Type B pancreatic cell (in vitro differentiated cells): ENCODE measurements at regions not wholly inside any gene's neighbourhood (a gene's known extent, or its start where the extent isn't known, plus 50 kb on each side); places are given as distances from the start of the nearest gene placed in this dataset.

Experiments used
- DNase-seq: peaks from one replicate; pipeline ENCODE4 v3.0.0; 2021; ENCODE audit warnings: mixed read lengths; ENCODE audit not compliant: unreplicated experiment; ENCODE audit errors: extremely low spot score
- H3K27ac Mint-ChIP-seq: 2 replicates; pipeline ENCODE4 v1.8.0; 2021; ENCODE audit warnings: mild to moderate bottlenecking, mixed read lengths
- H3K27me3 Mint-ChIP-seq: 2 replicates; pipeline ENCODE4 v1.8.0; 2021; ENCODE audit warnings: mixed read lengths
- H3K36me3 Mint-ChIP-seq: 2 replicates; pipeline ENCODE4 v1.8.0; 2021; ENCODE audit warnings: mixed read lengths
- H3K4me1 Mint-ChIP-seq: one replicate; pipeline ENCODE4 v1.8.0; 2021; ENCODE audit warnings: mixed read lengths; ENCODE audit not compliant: unreplicated experiment
- H3K4me3 Mint-ChIP-seq: 2 replicates; pipeline ENCODE4 v1.8.0; 2021; ENCODE audit warnings: mild to moderate bottlenecking, mixed read lengths
- H3K9me3 Mint-ChIP-seq: 2 replicates; pipeline ENCODE4 v1.8.0; 2021; ENCODE audit warnings: mixed read lengths
- TF ChIP-seq, protein P1 (sequence below): fragments of 200-600 bp; sonication (generic); conservative IDR thresholded peaks from 2 replicates; pipeline ENCODE4 v1.5.0; 2021; ENCODE audit warnings: antibody characterized with exemption, mild to moderate bottlenecking

DNA sequence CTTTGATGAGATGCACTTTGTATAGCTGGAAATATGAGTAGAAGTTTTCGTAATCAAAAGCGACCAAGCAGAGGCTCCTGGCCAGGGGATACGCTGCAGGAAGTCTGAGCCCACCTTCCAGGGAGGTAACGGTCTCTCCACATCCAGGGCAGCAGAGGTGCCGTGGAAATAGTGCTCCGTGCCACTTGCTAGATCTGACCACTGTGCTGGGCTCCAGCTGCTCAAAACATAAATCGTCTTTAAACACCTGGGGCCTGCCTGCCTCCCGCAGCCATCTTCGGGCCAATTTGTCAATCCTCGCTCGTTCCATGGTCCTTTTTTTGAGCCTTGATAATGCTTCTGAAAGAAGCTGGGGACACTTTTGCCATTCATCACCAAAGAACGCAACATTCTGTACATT lies 445.0 kb downstream of the ZNF536 start:
- no peak for DNase-seq
- Mint-ChIP-seq H3K27me3 (peaks cover 27% of the 10 kb centered on the region), H3K27ac (no peak overlapping the region), H3K36me3 (no peaks in the 10 kb centered on the region), H3K4me3 (no peak overlapping the region), H3K4me1 (peaks cover 3% of the 10 kb centered on the region), H3K9me3 (peaks cover 5% of the 10 kb centered on the region)
- TF ChIP-seq, protein P1, sequence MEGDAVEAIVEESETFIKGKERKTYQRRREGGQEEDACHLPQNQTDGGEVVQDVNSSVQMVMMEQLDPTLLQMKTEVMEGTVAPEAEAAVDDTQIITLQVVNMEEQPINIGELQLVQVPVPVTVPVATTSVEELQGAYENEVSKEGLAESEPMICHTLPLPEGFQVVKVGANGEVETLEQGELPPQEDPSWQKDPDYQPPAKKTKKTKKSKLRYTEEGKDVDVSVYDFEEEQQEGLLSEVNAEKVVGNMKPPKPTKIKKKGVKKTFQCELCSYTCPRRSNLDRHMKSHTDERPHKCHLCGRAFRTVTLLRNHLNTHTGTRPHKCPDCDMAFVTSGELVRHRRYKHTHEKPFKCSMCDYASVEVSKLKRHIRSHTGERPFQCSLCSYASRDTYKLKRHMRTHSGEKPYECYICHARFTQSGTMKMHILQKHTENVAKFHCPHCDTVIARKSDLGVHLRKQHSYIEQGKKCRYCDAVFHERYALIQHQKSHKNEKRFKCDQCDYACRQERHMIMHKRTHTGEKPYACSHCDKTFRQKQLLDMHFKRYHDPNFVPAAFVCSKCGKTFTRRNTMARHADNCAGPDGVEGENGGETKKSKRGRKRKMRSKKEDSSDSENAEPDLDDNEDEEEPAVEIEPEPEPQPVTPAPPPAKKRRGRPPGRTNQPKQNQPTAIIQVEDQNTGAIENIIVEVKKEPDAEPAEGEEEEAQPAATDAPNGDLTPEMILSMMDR: no peak

DNA sequence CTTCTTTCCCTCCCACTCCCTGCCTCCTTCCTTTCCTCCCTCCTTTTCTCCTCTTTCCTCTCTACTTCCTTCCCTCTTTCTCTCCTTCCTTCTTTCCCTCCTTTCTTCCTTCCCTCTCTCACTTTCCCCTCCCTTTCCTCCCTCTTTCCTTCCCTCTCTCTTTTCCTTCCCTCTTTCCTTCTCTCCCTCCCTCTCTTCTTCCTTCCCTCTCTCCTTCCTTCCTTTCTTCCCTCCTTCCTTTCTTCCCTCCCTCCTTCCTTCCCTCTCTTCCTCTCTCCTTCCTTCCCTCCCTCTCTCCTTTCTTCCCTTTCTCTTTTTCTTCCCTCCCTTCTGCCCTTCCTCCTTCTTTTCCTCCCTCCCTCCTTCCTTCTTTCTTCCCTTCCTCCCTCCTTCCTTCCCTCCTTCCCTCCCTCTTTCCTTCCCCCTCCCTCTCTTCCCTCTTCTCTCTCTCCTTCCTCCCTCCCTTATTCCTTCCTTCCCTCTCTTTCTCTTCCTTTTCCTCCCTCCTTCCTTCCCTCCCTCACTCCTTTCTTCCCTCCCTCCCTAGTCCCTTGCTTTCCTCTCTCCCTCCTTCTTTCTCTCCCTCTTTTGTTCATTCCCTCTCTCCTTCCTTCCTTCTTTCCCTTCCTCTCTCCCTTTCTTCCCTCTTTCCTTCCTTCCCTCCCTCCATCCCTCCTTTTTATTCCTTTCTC lies 443.9 kb downstream of the ZNF536 start:
- no peak overlapping the region for H3K27ac Mint-ChIP-seq
- no peaks in the 10 kb centered on the region for H3K36me3 Mint-ChIP-seq
- DNase-seq: no peak
- H3K27me3 Mint-ChIP-seq: peaks cover 34% of the 10 kb centered on the region
- peaks cover 10% of the 10 kb centered on the region for H3K4me1 Mint-ChIP-seq
- peaks cover 5% of the 10 kb centered on the region for H3K9me3 Mint-ChIP-seq
- TF ChIP-seq, protein P1: no peak
- H3K4me3 Mint-ChIP-seq: no peak overlapping the region

DNA sequence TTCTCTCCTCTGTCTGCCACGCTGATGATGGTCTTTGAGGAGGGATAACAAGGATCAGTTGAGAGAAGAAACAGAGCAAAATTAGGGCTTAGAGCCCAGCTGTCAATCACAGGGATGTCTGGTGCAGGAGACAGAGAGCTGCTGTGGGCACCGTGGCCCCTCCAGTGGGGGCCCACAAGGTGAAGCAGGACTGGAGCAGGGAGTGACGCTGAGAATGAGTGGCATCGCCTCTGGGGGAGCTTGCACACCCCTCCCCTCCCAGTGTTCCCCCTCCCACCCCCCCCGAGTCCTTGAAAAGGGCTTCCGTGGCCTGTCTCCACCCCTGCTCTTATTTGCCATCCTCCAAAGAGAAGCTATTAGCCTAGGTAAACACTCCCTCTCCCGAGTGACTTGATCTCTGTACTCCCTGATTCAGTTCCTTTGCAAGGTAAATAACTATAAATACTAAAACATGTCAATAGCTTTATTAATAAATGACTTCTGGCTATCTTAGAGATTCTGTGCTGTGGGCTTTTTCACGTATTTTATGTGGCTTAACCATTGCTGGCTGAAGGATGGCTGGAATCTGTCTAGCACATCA lies 440.0 kb downstream of the ZNF536 start:
- TF ChIP-seq, protein P1: no peak
- H3K9me3 Mint-ChIP-seq: peaks cover 5% of the 10 kb centered on the region
- no peaks in the 10 kb centered on the region for H3K36me3 Mint-ChIP-seq
- no peak overlapping the region for H3K27ac Mint-ChIP-seq
- no peak overlapping the region for H3K4me3 Mint-ChIP-seq
- DNase-seq: no peak
- peaks cover 36% of the 10 kb centered on the region for H3K27me3 Mint-ChIP-seq
- H3K4me1 Mint-ChIP-seq: peaks cover 7% of the 10 kb centered on the region

DNA sequence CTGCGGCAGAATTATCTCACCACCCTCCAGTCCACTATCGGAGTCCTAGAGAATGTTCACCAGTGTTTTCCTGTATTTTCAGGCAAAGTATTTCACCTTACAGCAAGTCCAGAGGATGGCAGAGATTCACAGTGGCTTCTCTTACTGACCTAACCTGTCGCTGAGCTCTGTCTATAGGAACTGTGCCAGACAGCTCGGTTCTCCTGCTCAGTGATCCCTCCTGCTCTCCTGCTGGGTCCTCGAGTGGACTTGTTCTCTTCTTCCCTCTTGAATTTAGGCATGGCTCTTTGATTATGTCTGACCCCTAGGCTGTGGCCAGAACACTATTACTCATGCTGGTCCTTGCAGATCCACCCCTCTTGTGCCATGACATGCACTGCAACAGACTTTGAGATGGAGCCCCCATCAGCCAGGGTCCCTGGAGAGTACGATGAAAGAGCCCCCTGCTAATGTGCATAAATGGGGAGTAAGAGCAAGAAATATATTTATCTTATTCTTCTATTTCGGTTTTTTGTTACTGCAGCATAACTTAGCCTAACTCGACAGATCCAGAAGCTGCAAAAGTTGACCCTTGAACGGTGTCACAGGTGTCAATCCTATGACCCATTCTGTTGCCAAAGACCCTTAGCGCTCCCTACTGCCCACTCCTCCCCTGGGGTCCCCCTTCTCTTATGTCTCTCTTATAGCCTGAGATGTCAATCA lies 439.4 kb downstream of the ZNF536 start:
- H3K9me3 Mint-ChIP-seq: peaks cover 5% of the 10 kb centered on the region
- H3K27me3 Mint-ChIP-seq: peaks cover 38% of the 10 kb centered on the region
- no peak overlapping the region for H3K27ac Mint-ChIP-seq
- H3K4me3 Mint-ChIP-seq: no peak overlapping the region
- TF ChIP-seq, protein P1: no peak
- DNase-seq: no peak
- H3K36me3 Mint-ChIP-seq: no peaks in the 10 kb centered on the region
- peaks cover 7% of the 10 kb centered on the region for H3K4me1 Mint-ChIP-seq

DNA sequence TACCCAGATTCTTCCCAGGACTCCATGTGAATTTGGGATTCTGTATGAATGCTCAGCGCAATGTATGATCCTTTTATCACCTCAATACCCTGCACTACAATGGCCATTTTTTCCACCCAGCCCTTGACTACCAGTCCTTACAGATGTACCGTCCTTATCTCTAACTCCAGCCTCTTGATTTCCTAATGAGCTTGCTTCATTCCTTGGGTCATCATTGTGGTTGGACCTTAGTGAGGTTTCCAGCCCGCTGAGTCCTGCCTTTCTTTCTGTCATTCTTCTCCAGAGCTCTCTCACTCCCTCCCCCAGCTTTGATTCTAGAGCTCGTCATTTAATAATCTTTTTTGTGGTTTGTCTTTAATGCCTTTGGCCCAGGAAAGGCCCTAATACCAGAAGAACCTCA lies 438.5 kb downstream of the ZNF536 start:
- Mint-ChIP-seq H3K9me3 (peaks cover 5% of the 10 kb centered on the region), H3K4me3 (no peak overlapping the region), H3K4me1 (peaks cover 7% of the 10 kb centered on the region), H3K27me3 (peaks cover 39% of the 10 kb centered on the region), H3K36me3 (no peaks in the 10 kb centered on the region), H3K27ac (no peak overlapping the region)
- TF ChIP-seq, protein P1: no peak
- no peak for DNase-seq
